ENCODE measurements at regions not wholly inside any gene's neighbourhood (a gene's known extent, or its start where the extent isn't known, plus 50 kb on each side); places are given as distances from the start of the nearest gene placed in this dataset.

GRCh38 chr6:170178561-170179477, 112.1 kb downstream of the DLL1 start:
- no peak for DNase-seq

GRCh38 chr6:170177772-170178560, 112.9 kb downstream of the DLL1 start:
- no peak for DNase-seq

GRCh38 chr6:170176898-170177771, 113.7 kb downstream of the DLL1 start:
- no peak for DNase-seq

GRCh38 chr6:170176136-170176897, 114.6 kb downstream of the DLL1 start:
- DNase-seq: no peak

- no peak for DNase-seq
Measured at GRCh38 chr6:170175644-170176135, 115.2 kb downstream of the DLL1 start.

GRCh38 chr6:170174771-170175643, 115.9 kb downstream of the DLL1 start:
- no peak for DNase-seq

- peak in 13 of 51 donors; percentile 17 to 48 (median 32) for DNase-seq
Measured at GRCh38 chr6:170174124-170174770, 116.6 kb downstream of the DLL1 start.

- no peak for DNase-seq
Measured at GRCh38 chr6:170173335-170173881, 117.5 kb downstream of the DLL1 start.

- DNase-seq: no peak
Measured at GRCh38 chr6:170172825-170173256, 118.0 kb downstream of the DLL1 start.

GRCh38 chr6:170172392-170172791, 118.5 kb downstream of the DLL1 start:
- DNase-seq: no peak

- DNase-seq: no peak
Measured at GRCh38 chr6:170167657-170168159, 123.2 kb downstream of the DLL1 start.

- no peak for DNase-seq
Measured at GRCh38 chr6:170166511-170167122, 124.3 kb downstream of the DLL1 start.

GRCh38 chr6:170165471-170166117, 125.3 kb downstream of the DLL1 start:
- DNase-seq: no peak

GRCh38 chr6:170165085-170165470, 125.8 kb downstream of the DLL1 start:
- no peak for DNase-seq

- no peak for DNase-seq
Measured at GRCh38 chr6:170164271-170164900, 126.5 kb downstream of the DLL1 start.

GRCh38 chr6:170163405-170164170, 127.3 kb downstream of the DLL1 start:
- DNase-seq: no peak
